ENCODE measurements at regions not wholly inside any gene's neighbourhood (a gene's known extent, or its start where the extent isn't known, plus 50 kb on each side); places are given as distances from the start of the nearest gene placed in this dataset.

DNA sequence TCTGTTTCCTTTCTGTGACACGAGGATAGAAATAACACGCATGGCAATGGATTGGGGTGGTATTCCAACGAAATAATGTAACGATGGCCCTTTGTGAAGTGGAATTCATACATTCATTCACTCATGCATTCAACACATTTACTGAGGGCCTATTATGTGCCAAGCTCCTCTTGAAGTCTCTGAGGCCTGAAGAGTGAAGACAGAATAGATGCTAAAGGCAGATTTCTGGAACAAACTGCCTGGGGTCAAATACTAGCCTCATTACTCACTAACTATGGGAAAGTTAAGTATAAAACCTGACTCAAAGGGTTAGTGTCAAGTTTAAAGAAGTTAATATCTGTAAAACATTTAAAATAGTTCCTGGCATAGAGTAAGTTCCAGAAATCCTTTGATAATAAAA is 279.6 kb upstream of the SULF2 start:
- no peak overlapping the region for H3K27ac Mint-ChIP-seq
- H3K4me3 Mint-ChIP-seq = no peak overlapping the region
- intact Hi-C loops (cut with micrococcal nuclease) = no loop called here
- no peaks in the 10 kb centered on the region for H3K9me3 Mint-ChIP-seq
- H3K36me3 Mint-ChIP-seq (ENCODE audit: low read depth) = no peaks in the 10 kb centered on the region
- H3K4me1 Mint-ChIP-seq (ENCODE audit: low read depth) = no peaks in the 10 kb centered on the region
- H3K27me3 Mint-ChIP-seq (ENCODE audit: insufficient read depth) = no peaks in the 10 kb centered on the region
- DNase-seq (ENCODE audit: low spot score) = no peak

DNA sequence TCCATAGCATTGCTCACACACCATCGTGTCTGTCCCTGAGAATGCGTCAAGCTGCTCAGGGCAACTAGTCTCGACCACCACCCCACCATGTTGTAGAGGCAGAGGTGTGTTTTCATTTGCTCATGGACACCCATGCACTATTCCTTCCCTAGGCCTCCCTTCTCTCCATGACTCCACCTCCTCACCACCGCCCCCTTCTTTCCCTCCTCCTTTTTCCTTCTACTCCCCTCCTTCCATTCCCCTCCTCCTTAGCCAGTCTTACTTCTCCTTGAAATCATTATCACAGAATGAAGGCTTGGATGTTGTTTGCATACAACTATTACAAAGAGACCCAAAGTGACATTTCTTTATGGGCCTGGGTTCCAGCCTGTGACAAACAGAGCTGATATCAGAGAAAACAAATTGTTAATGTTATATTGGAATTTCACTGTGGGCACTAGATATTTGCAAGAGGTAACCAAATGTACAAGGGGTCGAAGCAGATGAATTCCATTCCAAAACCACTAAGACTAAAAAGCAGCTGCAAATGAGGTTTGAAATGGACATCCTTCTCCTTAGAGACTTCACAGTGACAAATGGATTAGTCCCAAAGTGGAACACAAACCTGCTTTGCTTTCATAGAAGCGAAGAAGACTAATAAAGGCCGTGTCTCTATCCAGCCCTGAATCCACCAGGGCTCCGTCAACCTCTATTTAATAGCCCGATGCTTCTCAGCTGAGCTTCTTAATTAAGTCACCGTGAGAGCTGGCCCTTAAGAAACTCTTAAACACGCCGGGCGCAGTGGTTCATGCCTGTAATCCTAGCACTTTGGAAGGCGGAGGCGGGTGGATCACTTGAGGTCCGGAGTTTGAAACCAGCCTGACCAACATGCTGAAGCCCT is 275.8 kb upstream of the SULF2 start:
- Mint-ChIP-seq H3K36me3 (ENCODE audit: low read depth) (no peaks in the 10 kb centered on the region), H3K27me3 (ENCODE audit: insufficient read depth) (peaks cover 2% of the 10 kb centered on the region), H3K4me3 (no peak overlapping the region), H3K27ac (no peak overlapping the region), H3K4me1 (ENCODE audit: low read depth) (no peaks in the 10 kb centered on the region), H3K9me3 (peaks cover 9% of the 10 kb centered on the region)
- intact Hi-C loops (cut with micrococcal nuclease) = no loop called here
- DNase-seq (ENCODE audit: low spot score) = no peak

DNA sequence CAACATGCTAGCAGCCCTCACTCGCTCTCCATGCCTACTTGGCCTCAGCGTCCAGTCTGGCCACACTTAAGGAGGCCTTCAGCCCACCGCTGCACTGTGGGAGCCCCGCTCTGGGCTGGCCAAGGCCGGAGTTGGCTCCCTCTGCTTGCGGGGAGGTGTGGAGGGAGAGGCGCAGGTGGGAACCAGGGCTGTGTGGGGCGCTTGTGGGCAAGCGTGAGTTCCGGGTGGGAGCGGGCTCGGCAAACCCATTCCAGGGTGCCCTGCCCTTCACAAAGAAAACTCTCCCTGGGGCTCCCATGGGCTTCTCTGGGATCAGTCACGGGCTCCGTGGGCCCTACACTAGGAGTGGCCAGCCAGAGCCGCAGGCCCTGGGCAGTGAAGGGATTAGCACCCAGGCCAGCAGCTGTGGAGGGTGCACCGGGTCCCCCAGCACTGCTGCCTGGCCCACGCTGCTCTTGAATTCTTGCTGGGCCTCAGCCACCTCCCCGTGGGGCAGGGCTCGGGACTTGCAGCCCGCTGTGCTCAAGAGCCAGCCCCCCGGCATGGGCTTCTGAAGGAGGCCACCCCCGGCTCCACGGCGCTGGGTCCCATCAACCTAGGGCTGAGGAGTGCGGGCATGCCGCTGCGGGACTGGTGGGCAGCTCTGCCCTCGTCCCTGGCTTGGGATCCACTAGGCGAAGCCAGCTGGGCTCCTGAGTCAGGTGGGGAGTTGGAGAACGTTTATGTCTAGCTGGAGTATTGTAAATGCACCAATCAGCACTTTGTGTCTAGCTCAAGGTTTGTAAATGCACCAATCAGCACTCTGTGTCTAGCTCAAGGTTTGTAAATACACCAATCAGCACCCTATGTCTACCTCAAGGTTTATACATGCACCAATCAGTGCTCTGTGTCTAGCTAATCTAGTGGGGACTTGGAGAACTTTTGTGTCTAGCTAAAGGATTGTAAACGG is 273.6 kb upstream of the SULF2 start:
- no peak for DNase-seq (ENCODE audit: low spot score)
- Mint-ChIP-seq H3K4me1 (ENCODE audit: low read depth) (no peaks in the 10 kb centered on the region), H3K36me3 (ENCODE audit: low read depth) (no peaks in the 10 kb centered on the region), H3K4me3 (no peak overlapping the region), H3K9me3 (peaks cover 9% of the 10 kb centered on the region), H3K27me3 (ENCODE audit: insufficient read depth) (peaks cover 2% of the 10 kb centered on the region), H3K27ac (no peak overlapping the region)
- intact Hi-C loops (cut with micrococcal nuclease) = no loop called here

DNA sequence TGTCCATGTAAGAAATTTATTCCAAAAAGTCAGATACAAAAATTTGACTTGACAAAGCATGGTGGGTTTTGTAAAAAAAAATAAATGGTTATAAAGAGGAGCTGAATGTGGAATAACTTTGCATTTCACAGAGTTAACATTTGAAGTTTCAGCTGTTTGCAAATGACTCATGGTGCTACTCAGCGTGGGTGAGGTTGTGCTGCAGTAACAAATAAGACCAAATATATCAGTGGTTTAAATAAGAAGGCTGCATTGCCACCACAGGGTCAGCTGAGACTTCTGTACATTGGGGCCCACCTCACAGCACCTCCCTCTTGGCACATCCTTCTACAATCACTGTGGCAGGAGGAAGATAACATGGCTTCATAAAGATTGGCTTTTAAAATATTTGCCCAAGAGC is 272.5 kb upstream of the SULF2 start:
- H3K36me3 Mint-ChIP-seq (ENCODE audit: low read depth) = no peaks in the 10 kb centered on the region

DNA sequence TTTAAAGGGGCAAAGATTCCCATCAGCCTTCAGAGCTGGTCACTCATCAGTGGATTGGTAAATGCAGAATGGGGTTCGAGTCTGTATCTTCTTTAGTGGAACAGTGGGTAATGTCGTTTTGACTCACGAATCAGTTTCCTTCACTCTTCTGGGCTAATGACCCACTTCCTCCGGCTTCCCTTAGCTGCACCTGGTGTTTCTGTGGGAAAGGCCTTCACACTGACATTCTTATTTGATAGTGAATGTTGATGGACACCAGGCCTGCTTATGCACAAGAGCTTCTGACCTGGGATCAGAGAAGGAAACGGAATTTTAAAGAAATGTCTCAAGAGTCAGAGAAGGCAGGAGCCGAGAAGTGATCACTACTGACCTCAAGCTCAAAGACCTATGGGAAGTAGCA is 272.0 kb upstream of the SULF2 start:
- Mint-ChIP-seq H3K9me3 (peaks cover 9% of the 10 kb centered on the region), H3K4me1 (ENCODE audit: low read depth) (no peaks in the 10 kb centered on the region), H3K36me3 (ENCODE audit: low read depth) (no peaks in the 10 kb centered on the region), H3K4me3 (no peak overlapping the region), H3K27me3 (ENCODE audit: insufficient read depth) (peaks cover 2% of the 10 kb centered on the region), H3K27ac (no peak overlapping the region)
- DNase-seq (ENCODE audit: low spot score) = no peak
- intact Hi-C loops (cut with micrococcal nuclease) = no loop called here

More for the DNA sequence above, 272.5 kb upstream of the SULF2 start:
- intact Hi-C loops (cut with micrococcal nuclease) = no loop called here
- H3K4me1 Mint-ChIP-seq (ENCODE audit: low read depth) = no peaks in the 10 kb centered on the region
- H3K4me3 Mint-ChIP-seq = no peak overlapping the region
- no peak for DNase-seq (ENCODE audit: low spot score)
- H3K27me3 Mint-ChIP-seq (ENCODE audit: insufficient read depth) = peaks cover 2% of the 10 kb centered on the region
- H3K9me3 Mint-ChIP-seq = peaks cover 9% of the 10 kb centered on the region
- H3K27ac Mint-ChIP-seq = no peak overlapping the region

DNA sequence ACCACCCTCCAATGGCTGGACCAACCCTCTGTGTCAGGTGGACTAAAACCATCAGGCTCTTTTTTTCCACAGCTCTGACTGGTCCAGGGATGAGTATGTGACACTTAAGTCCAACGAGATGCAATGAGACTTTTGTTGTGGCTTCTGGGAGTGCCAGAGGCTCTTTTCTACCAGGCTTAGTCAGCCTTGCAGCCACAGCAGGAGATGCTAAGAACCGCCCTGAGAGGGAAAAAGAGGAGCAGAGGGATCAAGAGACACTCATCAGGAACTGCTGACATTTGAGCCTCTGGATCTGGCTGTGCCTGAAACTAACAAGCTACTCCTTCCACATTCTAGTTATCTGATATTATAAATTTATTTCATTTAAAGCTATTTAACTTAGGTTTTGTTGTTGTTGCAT is 270.9 kb upstream of the SULF2 start:
- intact Hi-C loops (cut with micrococcal nuclease) = no loop called here
- no peaks in the 10 kb centered on the region for H3K36me3 Mint-ChIP-seq (ENCODE audit: low read depth)
- H3K9me3 Mint-ChIP-seq = peaks cover 9% of the 10 kb centered on the region
- H3K4me1 Mint-ChIP-seq (ENCODE audit: low read depth) = no peaks in the 10 kb centered on the region
- H3K27ac Mint-ChIP-seq = no peak overlapping the region
- H3K27me3 Mint-ChIP-seq (ENCODE audit: insufficient read depth) = peaks cover 2% of the 10 kb centered on the region
- DNase-seq (ENCODE audit: low spot score) = no peak
- no peak overlapping the region for H3K4me3 Mint-ChIP-seq

DNA sequence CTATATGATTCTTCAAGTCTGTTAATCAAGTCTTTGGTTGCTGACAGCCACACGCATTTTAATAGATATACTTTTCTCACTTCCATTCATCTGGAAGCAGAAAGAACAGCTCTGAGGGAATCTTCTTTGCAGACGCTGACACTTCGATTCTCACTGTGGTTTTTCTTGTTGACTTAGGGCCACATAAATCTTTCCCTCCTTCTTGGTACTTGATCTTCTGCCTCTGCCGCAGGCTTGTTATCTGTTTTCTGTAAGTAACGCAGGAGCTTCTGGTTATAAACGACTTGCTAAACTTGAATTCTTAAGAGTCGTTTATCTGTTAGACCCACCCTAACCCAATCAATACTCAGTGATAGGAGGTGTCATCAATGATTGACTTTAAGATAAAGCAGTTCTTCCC is 268.8 kb upstream of the SULF2 start:
- Mint-ChIP-seq H3K27me3 (ENCODE audit: insufficient read depth) (no peaks in the 10 kb centered on the region), H3K4me1 (ENCODE audit: low read depth) (no peaks in the 10 kb centered on the region), H3K4me3 (no peak overlapping the region), H3K27ac (no peak overlapping the region), H3K9me3 (peaks cover 9% of the 10 kb centered on the region), H3K36me3 (ENCODE audit: low read depth) (no peaks in the 10 kb centered on the region)
- intact Hi-C loops (cut with micrococcal nuclease) = no loop called here
- no peak for DNase-seq (ENCODE audit: low spot score)

DNA sequence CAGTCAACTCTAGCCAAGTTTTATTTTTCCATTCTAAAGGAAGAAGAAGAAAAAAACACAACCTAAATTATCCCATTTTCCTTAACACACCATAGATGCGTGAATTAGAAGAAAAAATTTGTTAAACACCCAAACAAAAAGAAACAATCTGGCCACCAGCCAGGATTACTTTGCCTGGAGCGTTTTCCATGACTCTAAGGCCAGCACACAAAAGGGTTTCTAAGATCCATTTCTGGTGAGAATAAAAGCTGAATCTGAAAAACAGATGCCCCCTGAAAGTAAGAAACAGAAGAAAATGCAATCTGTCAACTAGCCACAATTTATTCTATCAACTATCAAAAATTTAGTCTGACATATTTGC is 267.2 kb upstream of the SULF2 start:
- no peak overlapping the region for H3K27ac Mint-ChIP-seq
- H3K27me3 Mint-ChIP-seq (ENCODE audit: insufficient read depth) = no peaks in the 10 kb centered on the region
- no peaks in the 10 kb centered on the region for H3K4me1 Mint-ChIP-seq (ENCODE audit: low read depth)
- H3K9me3 Mint-ChIP-seq = peaks cover 4% of the 10 kb centered on the region
- intact Hi-C loops (cut with micrococcal nuclease) = no loop called here
- DNase-seq (ENCODE audit: low spot score) = no peak
- no peak overlapping the region for H3K4me3 Mint-ChIP-seq
- H3K36me3 Mint-ChIP-seq (ENCODE audit: low read depth) = no peaks in the 10 kb centered on the region

DNA sequence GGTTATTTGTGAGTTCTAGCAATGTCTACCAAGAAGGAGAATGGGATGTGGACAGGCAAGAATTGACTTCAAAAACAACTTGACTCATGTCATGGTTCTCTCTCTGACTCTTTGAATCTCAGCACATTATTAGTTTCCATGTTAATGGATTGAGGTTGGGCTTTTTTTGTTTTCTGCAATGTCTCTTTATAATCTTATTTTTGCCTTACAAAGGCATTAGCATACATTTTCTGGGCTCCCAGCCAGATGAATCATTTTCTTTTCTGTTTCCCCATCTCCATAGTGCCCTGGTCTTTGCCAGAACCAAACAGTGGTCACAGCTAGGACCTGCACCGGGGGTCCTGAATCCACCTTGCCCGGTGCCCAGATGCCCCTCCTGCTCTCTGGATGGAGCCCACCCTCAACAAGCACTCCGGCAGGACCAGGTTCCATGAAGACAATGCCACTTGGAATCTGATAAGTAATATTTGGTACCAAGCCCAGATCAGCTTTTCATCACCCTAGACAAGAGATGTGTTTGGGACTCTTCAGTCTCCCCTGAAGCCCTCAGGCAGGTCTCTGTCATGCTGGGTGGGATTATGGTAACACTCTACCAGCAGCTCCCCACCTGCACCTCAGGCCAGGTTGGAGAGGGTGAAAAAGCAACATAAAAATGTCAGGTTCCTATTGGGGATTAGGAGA is 266.7 kb upstream of the SULF2 start:
- Mint-ChIP-seq H3K27ac (no peak overlapping the region), H3K36me3 (ENCODE audit: low read depth) (no peaks in the 10 kb centered on the region), H3K4me3 (no peak overlapping the region), H3K27me3 (ENCODE audit: insufficient read depth) (no peaks in the 10 kb centered on the region), H3K4me1 (ENCODE audit: low read depth) (no peaks in the 10 kb centered on the region), H3K9me3 (no peaks in the 10 kb centered on the region)
- DNase-seq (ENCODE audit: low spot score) = no peak
- intact Hi-C loops (cut with micrococcal nuclease) = no loop called here

DNA sequence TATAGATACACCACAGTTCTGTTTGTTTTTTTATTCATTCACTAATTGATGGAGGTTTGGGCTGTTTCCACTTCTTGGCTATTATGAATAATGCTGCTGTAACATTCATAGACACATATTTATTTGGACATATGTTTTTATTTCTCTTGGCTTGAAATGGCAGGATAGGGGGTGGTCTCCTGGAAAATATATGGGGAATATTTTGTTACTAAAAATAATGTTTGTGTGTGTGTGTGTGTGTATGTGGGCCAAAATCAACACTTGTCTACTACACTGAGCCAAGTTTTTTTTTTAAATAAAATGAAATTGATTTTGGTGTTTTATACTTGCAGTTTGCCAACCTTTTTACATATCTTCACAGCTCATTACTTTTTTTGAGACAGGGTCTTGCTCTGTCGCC is 264.4 kb upstream of the SULF2 start:
- H3K9me3 Mint-ChIP-seq = no peaks in the 10 kb centered on the region
- H3K27me3 Mint-ChIP-seq (ENCODE audit: insufficient read depth) = no peaks in the 10 kb centered on the region

DNA sequence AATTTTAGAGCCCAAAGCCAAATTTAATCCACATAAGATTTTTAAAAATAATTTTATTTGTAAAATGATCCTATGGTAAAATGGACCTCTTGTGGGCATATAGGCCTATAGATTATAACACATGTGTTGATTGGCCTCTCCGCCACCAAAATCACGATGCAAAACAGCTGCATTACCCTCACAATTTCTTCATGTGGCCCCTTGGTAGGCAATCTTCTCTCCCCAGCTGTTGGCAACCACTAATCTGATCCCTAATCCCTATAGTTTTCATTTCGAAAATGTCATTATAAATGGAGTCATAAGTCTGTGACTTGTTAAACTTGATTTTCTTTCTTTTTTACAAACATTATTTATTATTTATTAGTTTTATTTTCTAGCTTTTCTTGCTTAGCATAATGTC is 263.9 kb upstream of the SULF2 start:
- Mint-ChIP-seq H3K9me3 (no peaks in the 10 kb centered on the region), H3K4me3 (no peak overlapping the region), H3K27ac (no peak overlapping the region), H3K36me3 (ENCODE audit: low read depth) (no peaks in the 10 kb centered on the region), H3K4me1 (ENCODE audit: low read depth) (no peaks in the 10 kb centered on the region), H3K27me3 (ENCODE audit: insufficient read depth) (no peaks in the 10 kb centered on the region)
- DNase-seq (ENCODE audit: low spot score) = no peak
- intact Hi-C loops (cut with micrococcal nuclease) = no loop called here

More for the DNA sequence above, 264.4 kb upstream of the SULF2 start:
- no peaks in the 10 kb centered on the region for H3K4me1 Mint-ChIP-seq (ENCODE audit: low read depth)
- no peaks in the 10 kb centered on the region for H3K36me3 Mint-ChIP-seq (ENCODE audit: low read depth)
- no peak overlapping the region for H3K4me3 Mint-ChIP-seq
- intact Hi-C loops (cut with micrococcal nuclease) = no loop called here
- DNase-seq (ENCODE audit: low spot score) = no peak
- H3K27ac Mint-ChIP-seq = no peak overlapping the region

DNA sequence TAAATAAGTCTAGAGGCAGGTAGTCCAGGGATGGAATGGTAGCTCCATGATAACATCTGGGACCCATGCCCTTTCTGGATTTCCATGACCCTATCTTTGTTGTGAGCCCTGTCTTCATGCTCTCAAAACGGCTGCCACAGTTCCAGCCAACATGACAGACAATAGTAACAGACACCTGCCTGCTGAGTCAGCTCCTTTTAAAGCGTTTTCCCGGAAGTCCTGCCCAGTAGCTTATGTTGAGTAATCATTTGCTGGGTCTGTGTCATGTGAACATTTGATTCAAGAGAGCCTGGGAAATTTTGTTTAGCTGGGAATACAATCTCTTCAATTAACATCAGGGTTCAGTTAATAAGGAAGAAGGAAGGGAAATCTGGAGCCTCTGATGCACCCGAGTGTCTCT is 262.2 kb upstream of the SULF2 start:
- no peak for DNase-seq (ENCODE audit: low spot score)
- Mint-ChIP-seq H3K36me3 (ENCODE audit: low read depth) (no peaks in the 10 kb centered on the region), H3K27me3 (ENCODE audit: insufficient read depth) (no peaks in the 10 kb centered on the region), H3K4me1 (ENCODE audit: low read depth) (no peaks in the 10 kb centered on the region), H3K9me3 (no peaks in the 10 kb centered on the region), H3K27ac (no peak overlapping the region), H3K4me3 (no peak overlapping the region)
- intact Hi-C loops (cut with micrococcal nuclease) = no loop called here

DNA sequence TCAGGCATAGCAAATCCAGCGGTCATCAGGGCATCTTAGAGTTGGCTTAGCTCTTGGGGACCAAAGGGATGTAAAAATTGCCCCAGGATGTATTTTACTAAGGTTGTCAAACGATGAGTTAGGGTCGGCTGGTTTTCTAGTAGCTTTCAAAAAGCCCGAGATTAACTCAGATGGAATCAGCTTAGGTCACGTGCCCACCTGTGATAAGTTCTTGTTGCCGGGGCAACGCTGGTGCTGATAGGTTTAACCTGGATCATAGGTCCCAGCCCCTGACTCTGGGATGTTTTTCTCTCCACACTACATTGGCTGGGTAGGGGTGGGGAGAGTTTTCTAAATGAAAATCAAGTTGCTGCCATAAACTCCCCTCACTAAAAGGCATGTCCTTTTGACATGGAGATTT is 257.3 kb upstream of the SULF2 start:
- H3K4me1 Mint-ChIP-seq (ENCODE audit: low read depth) = no peaks in the 10 kb centered on the region
- H3K4me3 Mint-ChIP-seq = no peak overlapping the region

More for the DNA sequence above, 257.3 kb upstream of the SULF2 start:
- intact Hi-C loops (cut with micrococcal nuclease) = no loop called here
- Mint-ChIP-seq H3K27ac (no peak overlapping the region), H3K9me3 (no peaks in the 10 kb centered on the region), H3K27me3 (ENCODE audit: insufficient read depth) (no peaks in the 10 kb centered on the region), H3K36me3 (ENCODE audit: low read depth) (no peaks in the 10 kb centered on the region)
- DNase-seq (ENCODE audit: low spot score) = no peak
